ENCODE measurements at regions not wholly inside any gene's neighbourhood (a gene's known extent, or its start where the extent isn't known, plus 50 kb on each side); places are given as distances from the start of the nearest gene placed in this dataset.

GRCh38 chr3:181790561-181790960, 78.8 kb downstream of the SOX2 start:
- TF ChIP-seq POLR2A (IDR thresholded peaks at IDR 0.05; ENCODE audit: low read length) (no peak), GATA1 (IDR thresholded peaks at IDR 0.05; ENCODE audit: low read depth, low read length) (no peak)
